Activated T-cell treated with anti-CD3 and anti-CD28 coated beads for 1 hour (primary cell): ENCODE measurements at regions not wholly inside any gene's neighbourhood (a gene's known extent, or its start where the extent isn't known, plus 50 kb on each side); places are given as distances from the start of the nearest gene placed in this dataset.

ENCODE experiments used
- DNase-seq: peaks from one replicate; pipeline ENCODE4 v3.0.0-alpha.2; 2020; ENCODE audit warnings: low read depth

- DNase-seq: no peak
These were observed 240.7 kb downstream of the BUD13 start for GRCh38 chr11:116532066-116532465.

GRCh38 chr11:116530705-116531104 lies 242.1 kb downstream of the BUD13 start:
- DNase-seq: no peak

GRCh38 chr11:116529271-116529670 lies 243.5 kb downstream of the BUD13 start:
- no peak for DNase-seq

- no peak for DNase-seq
These were observed 245.4 kb downstream of the BUD13 start for GRCh38 chr11:116527180-116527991.

GRCh38 chr11:116525961-116526495 lies 246.8 kb downstream of the BUD13 start:
- DNase-seq: no peak

GRCh38 chr11:116519499-116519898 lies 253.3 kb downstream of the BUD13 start:
- no peak for DNase-seq

GRCh38 chr11:116518141-116518540 lies 254.6 kb downstream of the BUD13 start:
- DNase-seq: no peak

- DNase-seq: no peak
These were observed 255.2 kb downstream of the BUD13 start for GRCh38 chr11:116517584-116517983.

- no peak for DNase-seq
These were observed 255.7 kb downstream of the BUD13 start for GRCh38 chr11:116517077-116517476.

- no peak for DNase-seq
These were observed 257.1 kb downstream of the BUD13 start for GRCh38 chr11:116515664-116516184.

GRCh38 chr11:116513894-116514293 lies 258.9 kb downstream of the BUD13 start:
- no peak for DNase-seq

- DNase-seq: no peak
These were observed 259.4 kb downstream of the BUD13 start for GRCh38 chr11:116513278-116513823.

- no peak for DNase-seq
These were observed 259.9 kb downstream of the BUD13 start for GRCh38 chr11:116512841-116513240.

- DNase-seq: no peak
These were observed 261.1 kb downstream of the BUD13 start for GRCh38 chr11:116511684-116512083.

GRCh38 chr11:116510886-116511650 lies 261.7 kb downstream of the BUD13 start:
- no peak for DNase-seq

GRCh38 chr11:116510166-116510565 lies 262.6 kb downstream of the BUD13 start:
- DNase-seq: no peak

- no peak for DNase-seq
These were observed 263.2 kb downstream of the BUD13 start for GRCh38 chr11:116509551-116509950.

- DNase-seq: no peak
These were observed 264.7 kb downstream of the BUD13 start for GRCh38 chr11:116507849-116508695.

- DNase-seq: no peak
These were observed 265.8 kb downstream of the BUD13 start for GRCh38 chr11:116507016-116507415.

- DNase-seq: no peak
These were observed 266.4 kb downstream of the BUD13 start for GRCh38 chr11:116506263-116506825.
